Retinal pigment epithelial cell (primary cell): ENCODE measurements at regions not wholly inside any gene's neighbourhood (a gene's known extent, or its start where the extent isn't known, plus 50 kb on each side); places are given as distances from the start of the nearest gene placed in this dataset.

Experiments used
- DNase-seq: peaks from one replicate; pipeline ENCODE4 v3.0.0-alpha.2; 2010; ENCODE audit warnings: low read depth
- H3K4me3 ChIP-seq: 2 replicates; pipeline ENCODE4 v1.5.1; 2011; ENCODE audit warnings: mild to moderate bottlenecking, low read length, control low read depth, moderate library complexity
- TF ChIP-seq, protein P1 (sequence below): conservative IDR thresholded peaks from 2 replicates; pipeline ENCODE4 v1.5.1; 2011; ENCODE audit warnings: low read depth, low read length, control low read depth, inconsistent platforms

GRCh38 chr11:13227676-13228255, 49.8 kb upstream of the BMAL1 start:
- DNase-seq: no peak
- TF ChIP-seq, protein P1, sequence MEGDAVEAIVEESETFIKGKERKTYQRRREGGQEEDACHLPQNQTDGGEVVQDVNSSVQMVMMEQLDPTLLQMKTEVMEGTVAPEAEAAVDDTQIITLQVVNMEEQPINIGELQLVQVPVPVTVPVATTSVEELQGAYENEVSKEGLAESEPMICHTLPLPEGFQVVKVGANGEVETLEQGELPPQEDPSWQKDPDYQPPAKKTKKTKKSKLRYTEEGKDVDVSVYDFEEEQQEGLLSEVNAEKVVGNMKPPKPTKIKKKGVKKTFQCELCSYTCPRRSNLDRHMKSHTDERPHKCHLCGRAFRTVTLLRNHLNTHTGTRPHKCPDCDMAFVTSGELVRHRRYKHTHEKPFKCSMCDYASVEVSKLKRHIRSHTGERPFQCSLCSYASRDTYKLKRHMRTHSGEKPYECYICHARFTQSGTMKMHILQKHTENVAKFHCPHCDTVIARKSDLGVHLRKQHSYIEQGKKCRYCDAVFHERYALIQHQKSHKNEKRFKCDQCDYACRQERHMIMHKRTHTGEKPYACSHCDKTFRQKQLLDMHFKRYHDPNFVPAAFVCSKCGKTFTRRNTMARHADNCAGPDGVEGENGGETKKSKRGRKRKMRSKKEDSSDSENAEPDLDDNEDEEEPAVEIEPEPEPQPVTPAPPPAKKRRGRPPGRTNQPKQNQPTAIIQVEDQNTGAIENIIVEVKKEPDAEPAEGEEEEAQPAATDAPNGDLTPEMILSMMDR: no peak
- no peak overlapping the region for H3K4me3 ChIP-seq
